K562 (cell line): ENCODE measurements at regions not wholly inside any gene's neighbourhood (a gene's known extent, or its start where the extent isn't known, plus 50 kb on each side); places are given as distances from the start of the nearest gene placed in this dataset.

Experiments
- ATF6 ChIP-seq: sonication (generic); formaldehyde crosslinking; IDR thresholded peaks from 2 replicates; pipeline ENCODE4 v1.4.0; 2020; ENCODE audit warnings: mild to moderate bottlenecking, missing genetic modification reagents
- BCL6 ChIP-seq: fragments of 250-450 bp; sonication (Bioruptor Pico); IDR thresholded peaks from 2 replicates; pipeline ENCODE4 v1.4.0; 2020
- FOXK1 ChIP-seq: sonication (generic); formaldehyde crosslinking; IDR thresholded peaks from 2 replicates; pipeline ENCODE4 v1.8.0; 2022; ENCODE audit warnings: missing genetic modification reagents, mild to moderate bottlenecking, borderline replicate concordance
- JUND ChIP-seq, 2 experiments: IDR thresholded peaks; 2 replicates in 1 of 2; 3 replicates in 1 of 2; pipeline ENCODE4 v1.6.1; 2011; ENCODE audit warnings: borderline replicate concordance in 2 of 2, low read depth in 2 of 2, low read length in 2 of 2, improper control_type of control experiment in 1 of 2, missing biosample characterization in 1 of 2, missing genetic modification characterization in 1 of 2, missing genetic modification reagents in 1 of 2
- MAX ChIP-seq: sonication (generic); formaldehyde crosslinking; IDR thresholded peaks from 2 replicates; pipeline ENCODE4 v1.9.0; 2022; ENCODE audit warnings: mild to moderate bottlenecking, missing genetic modification reagents
- MTA3 ChIP-seq: fragments of 450-650 bp; formaldehyde crosslinking; IDR thresholded peaks from 2 replicates; pipeline ENCODE4 v1.6.1; 2017; ENCODE audit warnings: mild to moderate bottlenecking, borderline replicate concordance
- POLR2A ChIP-seq: fragments of 450-650 bp; conservative IDR thresholded peaks from 2 replicates; pipeline ENCODE4 v1.6.1; 2016
- RAD21 ChIP-seq, 2 experiments: fragments of 250-450 bp in 1 of 2; fragments of 450-650 bp in 1 of 2; sonication (Bioruptor Pico) in 1 of 2; formaldehyde crosslinking in 1 of 2; IDR thresholded peaks in 1 of 2; conservative IDR thresholded peaks in 1 of 2; 2 replicates each; pipeline versions ENCODE4 v1.4.0 to v1.8.0; 2020 to 2022; ENCODE audit warnings: mild to moderate bottlenecking in 2 of 2, moderate library complexity in 1 of 2
- RB1 ChIP-seq: fragments of 450-650 bp; IDR thresholded peaks from 2 replicates; pipeline ENCODE4 v1.6.1; 2017; ENCODE audit warnings: low read depth, mild to moderate bottlenecking
- TRIM28 ChIP-seq: fragments of 450-650 bp; IDR thresholded peaks from 2 replicates; pipeline ENCODE4 v1.6.1; 2017
- ZNF639 ChIP-seq, 2 experiments: fragments of 200-800 bp in 1 of 2; sonication (Bioruptor generic) in 1 of 2; sonication (generic) in 1 of 2; formaldehyde crosslinking in 1 of 2; IDR thresholded peaks in 1 of 2; conservative IDR thresholded peaks in 1 of 2; 2 replicates each; pipeline versions ENCODE4 v1.5.0 to v1.6.1; 2016 to 2020; ENCODE audit warnings: missing compliant biosample characterization in 1 of 2, missing genetic modification characterization in 1 of 2, missing genetic modification reagents in 1 of 2
- TF ChIP-seq, protein P1 (sequence below): fragments of 250-450 bp; sonication (Bioruptor Pico); IDR thresholded peaks from 2 replicates; pipeline ENCODE4 v1.5.0; 2020; ENCODE audit warnings: mild to moderate bottlenecking, borderline replicate concordance
- TF ChIP-seq, protein P2 (sequence below): fragments of 450-650 bp; formaldehyde crosslinking; IDR thresholded peaks from 2 replicates; pipeline ENCODE4 v1.4.0; 2022; ENCODE audit warnings: missing genetic modification characterization
- TF ChIP-seq, protein P3 (sequence below), 3 experiments: IDR thresholded peaks in 2 of 3; conservative IDR thresholded peaks in 1 of 3; 2 replicates each; pipeline ENCODE4 v1.5.1; 2011 to 2012; ENCODE audit warnings: low read length in 3 of 3, mild to moderate bottlenecking in 3 of 3, control low read depth in 2 of 3, improper control_type of control experiment in 1 of 3, inconsistent platforms in 1 of 3, low read depth in 1 of 3, mixed read lengths in 1 of 3, moderate library complexity in 1 of 3; ENCODE audit not compliant: insufficient read depth in 2 of 3

- no peak for TF ChIP-seq MAX (CRISPR knock-in tag)
- TF ChIP-seq, protein P1, sequence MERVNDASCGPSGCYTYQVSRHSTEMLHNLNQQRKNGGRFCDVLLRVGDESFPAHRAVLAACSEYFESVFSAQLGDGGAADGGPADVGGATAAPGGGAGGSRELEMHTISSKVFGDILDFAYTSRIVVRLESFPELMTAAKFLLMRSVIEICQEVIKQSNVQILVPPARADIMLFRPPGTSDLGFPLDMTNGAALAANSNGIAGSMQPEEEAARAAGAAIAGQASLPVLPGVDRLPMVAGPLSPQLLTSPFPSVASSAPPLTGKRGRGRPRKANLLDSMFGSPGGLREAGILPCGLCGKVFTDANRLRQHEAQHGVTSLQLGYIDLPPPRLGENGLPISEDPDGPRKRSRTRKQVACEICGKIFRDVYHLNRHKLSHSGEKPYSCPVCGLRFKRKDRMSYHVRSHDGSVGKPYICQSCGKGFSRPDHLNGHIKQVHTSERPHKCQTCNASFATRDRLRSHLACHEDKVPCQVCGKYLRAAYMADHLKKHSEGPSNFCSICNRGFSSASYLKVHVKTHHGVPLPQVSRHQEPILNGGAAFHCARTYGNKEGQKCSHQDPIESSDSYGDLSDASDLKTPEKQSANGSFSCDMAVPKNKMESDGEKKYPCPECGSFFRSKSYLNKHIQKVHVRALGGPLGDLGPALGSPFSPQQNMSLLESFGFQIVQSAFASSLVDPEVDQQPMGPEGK (CRISPR knock-in tag): no peak
- TF ChIP-seq POLR2A: no peak
- TF ChIP-seq BCL6: no peak
- TF ChIP-seq, protein P2, sequence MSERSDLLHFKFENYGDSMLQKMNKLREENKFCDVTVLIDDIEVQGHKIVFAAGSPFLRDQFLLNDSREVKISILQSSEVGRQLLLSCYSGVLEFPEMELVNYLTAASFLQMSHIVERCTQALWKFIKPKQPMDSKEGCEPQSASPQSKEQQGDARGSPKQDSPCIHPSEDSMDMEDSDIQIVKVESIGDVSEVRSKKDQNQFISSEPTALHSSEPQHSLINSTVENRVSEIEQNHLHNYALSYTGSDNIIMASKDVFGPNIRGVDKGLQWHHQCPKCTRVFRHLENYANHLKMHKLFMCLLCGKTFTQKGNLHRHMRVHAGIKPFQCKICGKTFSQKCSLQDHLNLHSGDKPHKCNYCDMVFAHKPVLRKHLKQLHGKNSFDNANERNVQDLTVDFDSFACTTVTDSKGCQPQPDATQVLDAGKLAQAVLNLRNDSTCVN (CRISPR knock-in tag): no peak
- TF ChIP-seq TRIM28: no peak
- no peak for TF ChIP-seq FOXK1
- TF ChIP-seq ATF6 (CRISPR knock-in tag): no peak
- TF ChIP-seq, protein P3, sequence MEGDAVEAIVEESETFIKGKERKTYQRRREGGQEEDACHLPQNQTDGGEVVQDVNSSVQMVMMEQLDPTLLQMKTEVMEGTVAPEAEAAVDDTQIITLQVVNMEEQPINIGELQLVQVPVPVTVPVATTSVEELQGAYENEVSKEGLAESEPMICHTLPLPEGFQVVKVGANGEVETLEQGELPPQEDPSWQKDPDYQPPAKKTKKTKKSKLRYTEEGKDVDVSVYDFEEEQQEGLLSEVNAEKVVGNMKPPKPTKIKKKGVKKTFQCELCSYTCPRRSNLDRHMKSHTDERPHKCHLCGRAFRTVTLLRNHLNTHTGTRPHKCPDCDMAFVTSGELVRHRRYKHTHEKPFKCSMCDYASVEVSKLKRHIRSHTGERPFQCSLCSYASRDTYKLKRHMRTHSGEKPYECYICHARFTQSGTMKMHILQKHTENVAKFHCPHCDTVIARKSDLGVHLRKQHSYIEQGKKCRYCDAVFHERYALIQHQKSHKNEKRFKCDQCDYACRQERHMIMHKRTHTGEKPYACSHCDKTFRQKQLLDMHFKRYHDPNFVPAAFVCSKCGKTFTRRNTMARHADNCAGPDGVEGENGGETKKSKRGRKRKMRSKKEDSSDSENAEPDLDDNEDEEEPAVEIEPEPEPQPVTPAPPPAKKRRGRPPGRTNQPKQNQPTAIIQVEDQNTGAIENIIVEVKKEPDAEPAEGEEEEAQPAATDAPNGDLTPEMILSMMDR (IDR thresholded peaks at IDR 0.05 in 2 of 3, conservative IDR thresholded peaks at IDR 0.05 in 1 of 3; ENCODE audit: insufficient read depth in 2 of 3, low read depth in 1 of 3, low read length in 3 of 3): no peak
- TF ChIP-seq RAD21 (CRISPR knock-in tag; conservative IDR thresholded peaks at IDR 0.05 in 1 of 2, IDR thresholded peaks at IDR 0.05 in 1 of 2): no peak
- no peak for TF ChIP-seq JUND (IDR thresholded peaks at IDR 0.05; ENCODE audit: borderline replicate concordance, low read depth, low read length)
- TF ChIP-seq JUND (tag; IDR thresholded peaks at IDR 0.05; ENCODE audit: borderline replicate concordance, low read depth, low read length): no peak
- TF ChIP-seq RB1: no peak
- no peak for TF ChIP-seq MTA3
- no peak for TF ChIP-seq ZNF639 (CRISPR knock-in tag; conservative IDR thresholded peaks at IDR 0.05 in 1 of 2, IDR thresholded peaks at IDR 0.05 in 1 of 2)
Observed at GRCh38 chr2:205930209-205930608, 155.8 kb downstream of the INO80D start.
